ENCODE measurements at regions not wholly inside any gene's neighbourhood (a gene's known extent, or its start where the extent isn't known, plus 50 kb on each side); places are given as distances from the start of the nearest gene placed in this dataset.

GRCh38 chr1:238226810-238227209 lies 336.1 kb upstream of the ZP4 start:
- Mint-ChIP-seq H3K27me3 (ENCODE audit: insufficient read depth, unreplicated experiment) (no peaks in the 10 kb centered on the region), H3K27ac (ENCODE audit: unreplicated experiment) (no peak overlapping the region), H3K9me3 (ENCODE audit: unreplicated experiment) (no peaks in the 10 kb centered on the region), H3K4me1 (ENCODE audit: low read depth, unreplicated experiment) (no peaks in the 10 kb centered on the region), H3K4me3 (ENCODE audit: unreplicated experiment) (no peak overlapping the region), H3K36me3 (ENCODE audit: insufficient read depth, unreplicated experiment) (no peaks in the 10 kb centered on the region)
- Histone ChIP-seq H3K27me3 (replicated peaks; ENCODE audit: control insufficient read depth, insufficient read depth, low read length) (no peaks in the 10 kb centered on the region), H3K9me3 (no peaks in the 10 kb centered on the region), H3K4me3 (ENCODE audit: low read depth, low read length) (no peak overlapping the region), H3K4me1 (no peaks in the 10 kb centered on the region), H3K36me3 (ENCODE audit: control insufficient read depth, insufficient read depth, low read length) (no peaks in the 10 kb centered on the region)
- no TSS peak for BruUV-seq (replicated peaks)
- POLR2A ChIA-PET = no interaction called here
- CTCF ChIA-PET = no interaction called here
- DNase-seq = no peak
- intact Hi-C loops (cut with micrococcal nuclease; ENCODE audit: unreplicated experiment) = no loop called here
- no peak for TF ChIP-seq CTCF (IDR thresholded peaks at IDR 0.05; ENCODE audit: insufficient read depth in 1 of 2, low read depth in 1 of 2, low read length in 1 of 2, severe bottlenecking in 1 of 2, unreplicated experiment in 1 of 2)

GRCh38 chr1:238223076-238223640 lies 332.4 kb upstream of the ZP4 start:
- DNase-seq = no peak
- no peaks in the 10 kb centered on the region for H3K27me3 Mint-ChIP-seq (ENCODE audit: insufficient read depth, unreplicated experiment)
- Histone ChIP-seq H3K27me3 (replicated peaks; ENCODE audit: control insufficient read depth, insufficient read depth, low read length) (no peaks in the 10 kb centered on the region), H3K4me1 (no peaks in the 10 kb centered on the region), H3K4me3 (ENCODE audit: low read depth, low read length) (no peak overlapping the region), H3K36me3 (ENCODE audit: control insufficient read depth, insufficient read depth, low read length) (no peaks in the 10 kb centered on the region), H3K9me3 (no peaks in the 10 kb centered on the region)
- H3K36me3 Mint-ChIP-seq (ENCODE audit: insufficient read depth, unreplicated experiment) = no peaks in the 10 kb centered on the region
- H3K27ac Mint-ChIP-seq (ENCODE audit: unreplicated experiment) = no peak overlapping the region
- no peaks in the 10 kb centered on the region for H3K9me3 Mint-ChIP-seq (ENCODE audit: unreplicated experiment)
- no peak for TF ChIP-seq CTCF (IDR thresholded peaks at IDR 0.05; ENCODE audit: insufficient read depth in 1 of 2, low read depth in 1 of 2, low read length in 1 of 2, severe bottlenecking in 1 of 2, unreplicated experiment in 1 of 2)
- CTCF ChIA-PET = no interaction called here
- no TSS peak for BruUV-seq (replicated peaks)
- POLR2A ChIA-PET = no interaction called here
- no peak overlapping the region for H3K4me3 Mint-ChIP-seq (ENCODE audit: unreplicated experiment)
- no peaks in the 10 kb centered on the region for H3K4me1 Mint-ChIP-seq (ENCODE audit: low read depth, unreplicated experiment)
- intact Hi-C loops (cut with micrococcal nuclease; ENCODE audit: unreplicated experiment) = no loop called here

GRCh38 chr1:238221738-238222137 lies 331.0 kb upstream of the ZP4 start:
- H3K9me3 Mint-ChIP-seq (ENCODE audit: unreplicated experiment) = no peaks in the 10 kb centered on the region
- H3K27ac Mint-ChIP-seq (ENCODE audit: unreplicated experiment) = no peak overlapping the region
- Histone ChIP-seq H3K4me1 (no peaks in the 10 kb centered on the region), H3K27me3 (replicated peaks; ENCODE audit: control insufficient read depth, insufficient read depth, low read length) (no peaks in the 10 kb centered on the region), H3K9me3 (no peaks in the 10 kb centered on the region), H3K4me3 (ENCODE audit: low read depth, low read length) (no peak overlapping the region), H3K36me3 (ENCODE audit: control insufficient read depth, insufficient read depth, low read length) (no peaks in the 10 kb centered on the region)
- no peak for DNase-seq
- ChIA-PET CTCF (no interaction called here), POLR2A (no interaction called here)
- H3K4me3 Mint-ChIP-seq (ENCODE audit: unreplicated experiment) = no peak overlapping the region
- no peaks in the 10 kb centered on the region for H3K36me3 Mint-ChIP-seq (ENCODE audit: insufficient read depth, unreplicated experiment)
- intact Hi-C loops (cut with micrococcal nuclease; ENCODE audit: unreplicated experiment) = no loop called here
- no TSS peak for BruUV-seq (replicated peaks)
- H3K4me1 Mint-ChIP-seq (ENCODE audit: low read depth, unreplicated experiment) = no peaks in the 10 kb centered on the region
- no peaks in the 10 kb centered on the region for H3K27me3 Mint-ChIP-seq (ENCODE audit: insufficient read depth, unreplicated experiment)
- no peak for TF ChIP-seq CTCF (IDR thresholded peaks at IDR 0.05; ENCODE audit: insufficient read depth in 1 of 2, low read depth in 1 of 2, low read length in 1 of 2, severe bottlenecking in 1 of 2, unreplicated experiment in 1 of 2)

Measured in Caco-2 (cell line).